Hematopoietic multipotent progenitor cell treated with erythropoietin and hydrocortisone succinate and interleukin-3 and kit ligand, for 6 days (in vitro differentiated cells): ENCODE measurements at regions not wholly inside any gene's neighbourhood (a gene's known extent, or its start where the extent isn't known, plus 50 kb on each side); places are given as distances from the start of the nearest gene placed in this dataset.
"Not testable (repeated sequence)": the region's sequence is repeated elsewhere in the genome, so short reads cannot be mapped to it uniquely, and the experiment has no call there.

Experiments
- DNase-seq: peaks from one replicate; pipeline ENCODE4 v3.0.0-alpha.2; 2015

- DNase-seq: no peak
Measured at GRCh38 chr2:4053769-4054493, 350.6 kb downstream of the DCDC2C start.

GRCh38 chr2:4066217-4066616 is 362.8 kb downstream of the DCDC2C start:
- no peak for DNase-seq

GRCh38 chr2:4073026-4073569 is 369.7 kb downstream of the DCDC2C start:
- no peak for DNase-seq

GRCh38 chr2:4077017-4077416 is 373.6 kb downstream of the DCDC2C start:
- no peak for DNase-seq

- no peak for DNase-seq
Measured at GRCh38 chr2:4085186-4085585, 381.8 kb downstream of the DCDC2C start.

- DNase-seq: no peak
Measured at GRCh38 chr2:4090668-4091630, 387.6 kb downstream of the DCDC2C start.

GRCh38 chr2:4091869-4092268 is 388.5 kb downstream of the DCDC2C start:
- DNase-seq: no peak

- DNase-seq: no peak
Measured at GRCh38 chr2:4094743-4095142, 391.4 kb downstream of the DCDC2C start.

- DNase-seq: no peak
Measured at GRCh38 chr2:4096978-4097766, 393.8 kb downstream of the DCDC2C start.

- no peak for DNase-seq
Measured at GRCh38 chr2:4098137-4098536, 394.8 kb downstream of the DCDC2C start.

GRCh38 chr2:4101936-4102335 is 398.6 kb downstream of the DCDC2C start:
- DNase-seq: no peak

- no peak for DNase-seq
Measured at GRCh38 chr2:4107179-4107578, 403.8 kb downstream of the DCDC2C start.

- no peak for DNase-seq
Measured at GRCh38 chr2:4110273-4110672, 406.9 kb downstream of the DCDC2C start.

GRCh38 chr2:4115435-4115834 is 412.1 kb downstream of the DCDC2C start:
- not testable (repeated sequence) for DNase-seq

- DNase-seq: no peak
Measured at GRCh38 chr2:4122726-4123125, 419.4 kb downstream of the DCDC2C start.

- no peak for DNase-seq
Measured at GRCh38 chr2:4130651-4131050, 427.3 kb downstream of the DCDC2C start.

GRCh38 chr2:4134551-4135550 is 431.5 kb downstream of the DCDC2C start:
- no peak for DNase-seq

- no peak for DNase-seq
Measured at GRCh38 chr2:4135765-4136164, 432.4 kb downstream of the DCDC2C start.

GRCh38 chr2:4139316-4139715 is 435.9 kb downstream of the DCDC2C start:
- DNase-seq: no peak

- DNase-seq: no peak
Measured at GRCh38 chr2:4139731-4140130, 436.4 kb downstream of the DCDC2C start.

GRCh38 chr2:4140281-4140970 is 437.1 kb downstream of the DCDC2C start:
- DNase-seq: no peak
